HG02938 (cell line): ENCODE measurements at regions not wholly inside any gene's neighbourhood (a gene's known extent, or its start where the extent isn't known, plus 50 kb on each side); places are given as distances from the start of the nearest gene placed in this dataset.
"Not testable (repeated sequence)": the region's sequence is repeated elsewhere in the genome, so short reads cannot be mapped to it uniquely, and the experiment has no call there.

Experiments used
- ATAC-seq: cut with Tn5 transposase; IDR thresholded peaks from one replicate; pipeline ENCODE4 v1.9.1; 2021; ENCODE audit warnings: mild to moderate bottlenecking, moderate library complexity; ENCODE audit not compliant: unreplicated experiment

DNA sequence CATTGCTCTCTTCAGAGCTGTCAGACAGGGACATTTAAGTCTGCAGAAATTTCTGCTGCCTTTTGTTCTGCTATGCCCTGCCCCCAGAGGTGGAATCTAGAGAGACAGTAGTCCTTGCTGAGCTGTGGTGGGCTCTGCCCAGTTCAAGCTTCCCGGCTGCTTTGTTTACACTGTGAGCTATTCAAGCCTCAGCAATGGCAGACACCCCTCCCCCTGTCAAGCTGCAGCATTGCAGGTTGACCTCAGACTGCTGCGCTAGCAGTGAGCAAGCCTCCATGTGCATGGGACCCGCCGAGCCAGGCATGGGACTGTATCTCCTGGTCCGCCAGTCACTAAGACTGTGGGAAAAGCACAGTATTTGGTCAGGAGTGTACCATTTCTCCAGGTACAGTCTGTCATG, 53.6 kb upstream of the MAPK10 start:
- ATAC-seq = not testable (repeated sequence)

DNA sequence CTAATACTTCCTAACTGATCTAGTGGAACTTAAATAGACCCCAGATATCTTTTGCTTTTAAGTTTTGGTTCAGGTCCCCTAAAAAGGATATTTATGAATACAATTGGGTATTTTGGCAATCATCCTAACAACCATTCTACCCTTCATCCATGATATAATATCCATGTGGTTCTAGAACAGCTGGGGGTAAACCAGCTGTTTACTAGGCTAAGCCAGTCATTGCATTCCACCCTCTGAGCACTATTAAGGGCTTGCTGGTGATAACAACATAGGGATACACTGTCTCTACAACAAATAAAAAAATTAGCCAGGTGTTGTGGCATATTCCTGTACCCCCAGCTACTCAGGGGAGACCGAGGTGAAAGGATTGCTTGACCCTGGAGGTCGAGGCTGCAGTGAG, 54.8 kb upstream of the MAPK10 start:
- ATAC-seq = no peak

DNA sequence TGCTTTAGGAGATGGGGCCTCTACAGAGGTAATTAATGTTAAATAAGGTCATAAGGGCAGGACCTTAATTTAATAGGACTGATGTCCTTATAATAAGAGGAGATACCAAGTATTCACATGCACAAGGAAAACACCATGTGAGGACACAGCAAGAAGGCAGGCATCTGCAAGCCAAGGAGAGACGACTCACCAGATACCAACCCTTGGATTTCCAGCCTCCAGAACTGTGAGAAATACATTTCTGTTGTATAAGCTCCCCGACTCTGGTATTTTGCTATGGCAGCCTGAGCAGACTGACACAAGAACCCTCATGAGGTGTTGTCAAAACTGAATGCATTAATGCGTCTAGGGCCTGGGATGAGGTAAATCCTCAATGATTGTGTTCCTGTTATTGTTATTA, 56.2 kb upstream of the MAPK10 start:
- no peak for ATAC-seq

DNA sequence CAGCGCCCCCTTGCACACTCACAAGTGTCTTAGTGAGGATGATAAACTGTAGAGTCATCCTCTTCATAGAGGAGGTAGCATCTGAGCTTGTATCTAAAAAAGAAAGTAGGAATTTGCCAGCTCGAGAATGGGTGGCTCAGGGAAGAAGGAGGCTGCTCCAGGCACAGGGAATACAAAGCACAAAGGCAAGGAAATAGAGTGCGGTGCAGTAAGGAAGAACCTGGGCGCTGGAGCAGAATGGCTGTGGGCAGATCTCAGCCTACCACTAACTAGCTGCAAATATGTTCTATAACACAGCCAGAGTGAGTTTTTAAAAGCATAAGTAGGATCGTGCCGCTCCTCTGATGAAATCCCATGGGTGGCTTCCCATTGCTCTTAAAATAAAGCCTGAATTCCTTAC, 61.6 kb upstream of the MAPK10 start:
- ATAC-seq = no peak

DNA sequence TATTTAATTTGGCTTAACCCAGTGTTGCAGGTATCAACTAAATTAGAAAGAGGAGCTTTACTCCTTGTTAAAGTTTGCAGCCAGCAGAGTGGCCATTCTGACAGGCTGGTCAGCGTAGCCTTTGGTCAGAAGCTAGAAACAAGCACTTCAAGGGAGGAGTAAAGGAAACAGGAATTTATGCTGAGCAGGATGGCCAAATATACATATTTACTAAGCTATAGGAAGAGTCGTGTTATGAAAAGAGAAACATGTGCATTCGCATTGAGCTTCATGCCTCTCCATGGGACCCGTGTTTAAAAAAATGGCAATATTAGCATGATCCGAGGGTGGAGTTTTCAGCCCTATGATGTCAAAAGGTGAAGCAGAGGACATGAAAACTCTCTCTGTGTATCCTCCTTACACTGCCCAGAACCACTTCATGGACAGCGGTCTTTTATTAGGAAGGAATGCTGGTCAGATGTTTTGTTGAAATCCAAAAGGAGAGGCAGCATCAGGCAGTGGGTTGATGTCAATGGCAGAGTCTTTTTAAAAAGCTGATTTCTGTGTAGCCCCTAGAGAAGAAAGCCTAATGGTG, 71.8 kb upstream of the MAPK10 start:
- no peak for ATAC-seq

DNA sequence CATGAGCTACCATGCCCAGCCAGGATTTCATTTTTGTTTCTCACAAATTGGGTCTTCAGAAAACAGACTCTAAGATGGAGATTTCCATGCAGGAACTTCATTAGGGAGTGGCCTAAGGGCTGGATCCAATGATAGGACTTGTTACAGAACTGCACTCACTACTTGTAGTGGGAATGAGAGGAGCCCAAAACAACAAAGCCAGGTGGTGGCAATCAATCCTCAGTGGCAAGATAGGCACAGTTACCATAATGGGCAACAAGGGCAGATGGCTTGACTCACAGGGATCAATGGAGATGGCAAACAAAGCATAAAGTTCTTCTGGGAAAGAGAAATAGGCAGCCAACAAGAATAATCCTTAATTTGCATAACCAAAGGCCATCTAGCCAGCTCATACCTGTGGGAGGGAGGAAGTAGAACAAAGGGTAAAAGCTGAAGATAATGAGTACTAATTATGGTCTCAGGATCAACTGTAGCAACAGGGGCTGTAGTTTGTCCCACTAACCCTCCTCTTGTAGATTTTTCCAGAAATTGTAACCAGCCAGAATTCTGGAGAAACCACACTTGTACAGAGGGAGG, 72.8 kb upstream of the MAPK10 start:
- ATAC-seq = no peak

DNA sequence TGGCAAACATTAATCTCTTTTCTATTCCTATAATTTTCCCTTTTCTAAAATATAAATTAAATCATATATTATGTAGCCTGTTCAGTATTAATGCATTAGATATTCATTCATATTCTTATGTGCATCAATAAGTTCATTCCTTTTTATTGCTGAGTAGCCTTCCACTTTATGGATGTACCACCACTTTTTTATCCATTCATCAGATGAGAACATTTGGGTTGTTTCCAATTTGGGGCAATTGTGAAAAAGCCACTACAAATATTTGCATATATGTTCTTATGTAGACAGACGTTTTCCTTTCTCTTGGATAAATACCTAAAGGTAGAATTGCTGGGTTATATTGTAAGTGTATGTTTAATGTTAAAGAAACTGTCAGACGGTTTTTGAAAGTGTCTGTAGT, 79.4 kb upstream of the MAPK10 start:
- no peak for ATAC-seq

DNA sequence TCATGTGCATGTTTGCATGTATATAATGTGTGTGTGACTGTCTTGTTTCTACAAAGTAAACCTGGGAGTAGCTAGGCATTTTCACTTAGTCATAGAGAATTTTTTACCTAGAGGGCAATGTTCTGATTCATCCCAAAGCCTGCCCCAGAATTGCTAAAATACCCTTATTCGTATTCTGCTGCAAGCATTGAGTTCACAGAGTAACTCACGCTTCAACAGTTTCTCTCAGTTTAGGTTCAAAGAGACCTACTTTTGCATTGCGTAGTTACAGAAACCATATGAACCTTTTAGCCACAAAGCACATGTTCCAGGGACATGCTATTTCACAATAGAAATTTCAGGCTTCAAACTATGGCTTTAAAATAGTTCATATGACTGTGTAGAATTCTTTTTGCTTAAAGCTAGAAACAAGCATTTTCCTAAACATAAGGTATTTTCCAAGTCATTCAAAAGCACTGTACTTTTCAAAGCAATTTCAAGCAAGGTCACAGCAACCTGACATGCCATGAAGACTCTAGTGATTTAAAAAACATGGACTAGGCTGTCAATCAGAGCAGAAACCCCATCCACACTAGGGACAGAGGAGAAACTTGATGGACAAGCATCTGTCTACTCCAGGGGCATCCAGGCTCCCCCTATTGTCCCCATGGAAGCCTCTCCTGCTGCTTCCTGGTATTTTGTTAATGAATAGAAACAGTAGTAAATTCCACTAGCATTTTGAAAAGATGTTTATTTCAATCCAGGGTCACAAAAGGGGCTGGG, 81.5 kb upstream of the MAPK10 start:
- peak; percentile 58 for ATAC-seq

DNA sequence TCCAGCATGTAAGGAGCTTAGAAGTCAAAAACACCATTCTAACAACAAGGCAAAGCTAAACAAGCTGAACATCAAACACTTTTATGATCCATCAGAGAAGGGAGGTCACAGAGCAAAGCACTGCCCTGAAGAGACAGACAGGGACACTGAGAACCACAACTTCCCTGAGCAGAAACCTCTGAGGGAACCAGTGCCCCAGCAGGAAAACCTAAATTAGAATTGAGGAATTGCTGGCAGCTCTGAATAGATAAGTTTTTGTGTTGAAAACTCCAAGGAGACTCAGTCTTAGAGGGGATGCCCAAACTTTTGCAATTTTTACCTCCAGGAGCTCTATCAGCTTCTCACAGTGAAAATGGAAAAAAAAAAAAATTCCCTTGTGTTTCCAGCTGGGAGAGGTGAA, 83.0 kb upstream of the MAPK10 start:
- ATAC-seq = no peak

DNA sequence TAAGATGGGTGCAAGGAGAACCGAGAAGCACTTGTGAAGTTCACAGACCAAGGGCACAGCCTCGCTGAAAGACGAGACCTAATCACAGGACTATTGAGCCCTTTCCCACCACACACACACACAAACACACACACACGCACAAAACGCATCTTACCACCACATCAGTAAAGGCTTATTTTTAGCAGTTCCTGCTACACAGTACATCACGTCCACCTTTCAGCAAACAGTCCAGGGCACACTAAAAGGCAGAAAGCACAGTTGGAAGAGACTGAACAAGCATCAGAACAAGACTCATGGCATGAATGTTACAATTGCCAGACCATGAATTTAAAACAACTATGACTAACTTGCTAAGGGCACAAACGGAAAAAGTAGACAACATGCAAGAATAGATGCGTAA, 83.6 kb upstream of the MAPK10 start:
- no peak for ATAC-seq

DNA sequence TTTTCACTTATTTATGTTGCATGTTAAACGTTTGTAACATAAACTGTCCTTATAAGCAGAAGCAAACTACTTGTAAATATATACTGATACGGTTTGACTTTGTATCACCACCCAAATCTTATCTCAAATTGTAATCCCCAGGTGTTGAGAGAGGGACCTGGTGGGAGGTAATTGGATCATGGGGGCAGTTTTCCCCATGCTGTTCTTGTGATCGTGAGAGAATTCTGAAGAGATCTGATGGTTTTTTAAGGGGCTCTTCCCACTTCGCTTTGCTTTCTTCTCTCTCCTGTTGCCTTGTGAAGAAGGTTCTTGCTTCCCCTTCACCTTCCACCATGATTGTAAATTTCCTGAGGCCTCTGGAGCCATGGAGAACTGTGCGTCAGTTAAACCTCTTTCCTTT, 87.1 kb upstream of the MAPK10 start:
- no peak for ATAC-seq

DNA sequence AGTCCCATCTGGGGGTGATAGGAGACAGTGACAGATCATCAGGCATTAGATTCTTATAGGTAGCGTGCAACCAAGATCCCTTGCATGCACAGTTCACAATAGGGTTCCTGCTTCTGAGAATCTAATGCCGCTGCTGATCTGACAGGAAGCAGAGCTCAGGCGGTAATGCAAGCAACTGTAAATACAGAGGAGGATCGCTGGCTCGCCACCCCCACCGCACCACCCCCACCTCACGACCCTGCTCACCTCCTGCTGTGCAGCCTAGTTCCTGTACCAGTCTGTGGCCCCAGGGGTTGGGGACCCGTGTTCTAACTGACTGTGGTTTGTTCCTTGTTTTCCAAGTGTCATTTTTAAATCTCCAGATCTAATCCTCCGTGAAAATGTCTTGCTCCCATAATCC, 89.0 kb upstream of the MAPK10 start:
- ATAC-seq = no peak

DNA sequence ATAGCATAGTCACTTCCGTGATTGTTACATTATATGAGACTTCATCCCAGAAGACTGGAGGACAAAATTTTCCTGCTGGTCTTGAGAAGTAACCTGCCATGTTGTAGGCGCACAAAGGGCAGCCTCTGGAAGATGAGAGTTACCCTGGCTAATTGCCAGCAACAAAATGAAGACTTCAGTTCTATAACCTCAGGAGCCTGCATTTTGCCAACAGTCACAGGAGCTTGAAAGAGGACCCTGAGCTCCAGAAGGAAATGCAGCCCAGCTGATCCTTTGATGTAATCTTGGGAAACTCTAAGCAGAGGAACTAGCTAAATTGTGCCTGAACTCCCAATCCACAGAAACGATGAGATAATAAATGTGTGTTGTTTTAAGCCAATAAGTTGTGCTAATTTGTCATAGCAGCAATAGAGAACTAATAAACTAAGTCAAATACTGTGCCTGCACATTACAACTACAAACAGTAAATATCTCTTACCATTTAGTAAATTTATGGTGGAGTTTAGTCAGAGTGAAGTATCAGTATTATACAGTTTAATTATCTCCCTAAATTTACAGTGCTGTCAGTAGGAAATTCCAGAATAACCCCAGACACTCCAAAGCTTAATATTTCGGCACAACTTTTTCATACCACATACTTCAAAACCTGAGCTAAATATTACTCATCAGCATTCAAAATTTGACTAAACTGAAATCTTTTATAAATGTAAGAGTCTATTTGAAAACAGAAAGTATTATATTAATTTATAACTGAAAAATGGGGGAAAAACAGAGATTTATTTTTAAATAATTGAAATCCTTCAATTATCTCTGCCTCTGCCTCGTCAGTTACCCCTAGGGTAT, 90.1 kb upstream of the MAPK10 start:
- no peak for ATAC-seq

DNA sequence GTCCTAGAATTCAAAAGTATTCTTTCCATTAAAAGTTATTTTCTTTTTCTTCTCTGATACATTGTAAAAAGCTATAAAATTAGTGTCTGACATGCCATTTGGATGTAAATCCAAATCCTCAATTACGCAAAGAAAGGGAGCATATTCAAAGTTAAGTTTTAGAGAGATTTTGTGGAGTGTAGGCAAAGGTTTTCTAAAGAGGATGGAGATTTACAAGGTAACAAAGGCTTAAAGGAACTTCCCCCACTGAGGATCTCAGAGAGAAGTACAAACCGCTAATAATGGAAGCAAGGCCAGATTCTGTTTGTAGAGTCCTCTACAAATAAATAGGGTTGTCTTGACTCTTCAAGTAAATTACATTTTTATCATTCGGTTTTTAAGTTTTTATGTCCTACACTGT, 91.0 kb upstream of the MAPK10 start:
- ATAC-seq = no peak

DNA sequence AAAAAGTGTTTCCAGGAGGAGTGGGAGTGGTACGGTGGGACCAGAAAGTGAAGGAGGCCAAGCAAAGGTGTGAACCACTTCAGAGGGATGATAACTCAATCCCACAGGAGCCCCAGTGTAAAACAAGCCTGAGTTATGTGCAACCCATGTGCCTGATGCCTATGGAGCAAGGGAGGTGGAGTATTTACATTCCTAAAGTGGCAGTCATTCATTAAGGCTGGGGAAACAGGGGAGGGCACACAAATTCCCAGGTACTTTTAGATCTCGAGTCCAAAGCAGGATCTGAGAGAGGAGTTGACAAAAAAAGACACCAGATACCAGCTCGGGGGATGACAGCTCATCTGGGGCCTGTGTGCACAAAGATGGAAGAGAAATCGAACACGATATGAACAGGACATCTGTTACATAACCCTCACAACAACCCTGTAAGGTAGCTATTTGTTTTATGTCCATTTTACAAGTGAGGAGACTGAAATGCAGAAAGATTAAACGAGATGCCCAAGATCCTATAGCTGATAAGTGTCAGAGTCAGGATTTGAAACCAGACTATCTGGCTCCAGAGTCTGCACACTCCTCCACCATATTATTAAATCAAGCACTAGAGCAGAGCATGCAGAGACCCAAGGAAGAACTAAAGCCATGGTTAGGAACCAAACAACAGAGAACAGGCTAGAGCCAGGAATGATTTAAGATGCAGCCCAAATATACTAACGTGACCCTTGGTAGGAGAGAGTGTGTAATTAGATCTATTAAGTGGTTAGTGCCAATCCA, 91.9 kb upstream of the MAPK10 start:
- no peak for ATAC-seq

DNA sequence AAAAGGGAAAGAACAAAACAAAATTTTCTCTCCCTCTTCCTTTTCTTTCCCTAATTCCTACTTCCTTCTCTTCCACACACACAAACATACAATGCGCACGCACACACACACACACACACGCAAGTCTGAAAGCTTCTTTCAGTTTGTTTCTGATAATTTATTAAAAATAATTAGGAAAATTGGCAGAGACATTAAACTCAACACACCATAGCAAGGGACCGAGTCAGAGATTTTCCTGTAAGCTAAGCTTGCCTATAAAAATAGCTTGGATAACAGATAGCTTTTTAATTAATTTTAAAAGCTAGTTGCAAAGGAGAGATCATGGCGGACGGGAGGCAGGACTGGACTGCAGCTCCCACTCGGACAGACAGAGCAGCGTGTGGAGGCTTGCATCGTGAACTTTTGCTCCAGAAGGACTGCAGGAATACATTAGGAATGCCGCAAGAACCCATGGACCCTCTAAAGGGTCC, 92.6 kb upstream of the MAPK10 start:
- no peak for ATAC-seq

DNA sequence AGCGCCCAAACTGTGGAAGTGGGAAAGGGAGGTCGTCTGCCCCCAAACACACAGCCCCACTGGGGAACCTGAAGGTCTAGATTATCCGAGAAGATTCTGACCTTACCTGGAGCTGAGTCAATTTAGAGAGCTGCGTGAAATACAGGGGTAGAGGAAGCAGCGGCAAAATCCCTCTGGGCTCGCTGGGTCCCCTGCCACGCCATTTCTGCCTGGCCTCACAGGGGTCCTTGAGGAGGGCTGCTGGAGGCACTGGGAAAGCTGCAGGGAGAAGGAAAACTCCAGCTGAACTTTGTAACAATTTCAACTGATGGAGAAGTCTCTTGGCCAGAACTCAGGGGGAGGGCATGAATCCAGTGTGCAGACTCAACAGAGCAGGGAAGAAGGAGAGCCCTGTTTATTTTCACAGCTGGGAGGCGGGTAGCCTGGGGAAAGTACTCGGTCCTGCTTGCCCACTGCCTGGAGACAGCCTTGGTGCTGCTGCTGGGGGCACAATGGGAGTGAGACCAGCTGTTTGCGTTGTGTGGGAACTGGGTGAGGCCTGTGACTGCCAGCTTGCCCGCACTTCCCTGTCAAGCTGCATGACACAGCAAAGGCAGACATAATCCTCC, 93.2 kb upstream of the MAPK10 start:
- no peak for ATAC-seq

DNA sequence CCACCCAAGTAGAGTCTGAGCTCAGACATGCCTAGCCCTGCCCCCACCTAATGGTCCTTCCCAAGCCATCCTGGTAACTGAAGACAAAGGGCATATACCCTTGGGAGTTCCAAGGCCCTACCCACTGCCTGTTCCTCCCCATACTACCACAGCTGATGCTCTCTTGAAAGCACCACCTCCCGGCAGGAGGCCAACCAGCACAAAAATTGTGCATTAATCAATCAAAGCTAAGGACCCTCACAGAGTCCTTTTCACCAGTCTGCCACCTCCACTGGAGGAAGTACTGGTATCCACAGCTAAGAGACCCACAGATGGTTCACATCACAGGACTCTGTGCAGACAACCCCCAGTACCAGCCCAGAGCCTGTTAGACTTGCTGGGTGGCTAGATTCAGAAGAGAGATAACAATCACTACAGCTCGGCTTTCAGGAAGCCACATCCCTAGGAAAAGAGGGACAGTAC, 93.8 kb upstream of the MAPK10 start:
- not testable (repeated sequence) for ATAC-seq

DNA sequence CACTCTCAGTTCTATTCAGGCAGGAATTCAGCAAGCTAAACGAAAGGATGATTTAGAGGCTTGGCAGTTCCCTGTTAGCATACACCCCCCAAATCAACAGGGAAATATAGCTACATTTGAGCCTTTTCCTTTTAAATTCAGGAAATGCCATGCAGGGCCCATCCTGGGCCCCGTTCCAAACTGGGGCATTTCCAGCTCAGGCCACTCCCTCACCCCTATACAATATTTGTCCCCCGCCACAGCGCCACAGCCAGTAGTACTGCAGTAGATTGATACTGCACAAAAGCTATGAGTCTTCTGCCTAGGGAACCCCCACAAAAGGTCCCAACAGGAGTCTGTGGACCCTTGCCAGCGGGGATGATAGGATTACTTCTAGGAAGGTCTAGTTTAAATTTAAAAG, 102.0 kb upstream of the MAPK10 start:
- ATAC-seq = no peak

DNA sequence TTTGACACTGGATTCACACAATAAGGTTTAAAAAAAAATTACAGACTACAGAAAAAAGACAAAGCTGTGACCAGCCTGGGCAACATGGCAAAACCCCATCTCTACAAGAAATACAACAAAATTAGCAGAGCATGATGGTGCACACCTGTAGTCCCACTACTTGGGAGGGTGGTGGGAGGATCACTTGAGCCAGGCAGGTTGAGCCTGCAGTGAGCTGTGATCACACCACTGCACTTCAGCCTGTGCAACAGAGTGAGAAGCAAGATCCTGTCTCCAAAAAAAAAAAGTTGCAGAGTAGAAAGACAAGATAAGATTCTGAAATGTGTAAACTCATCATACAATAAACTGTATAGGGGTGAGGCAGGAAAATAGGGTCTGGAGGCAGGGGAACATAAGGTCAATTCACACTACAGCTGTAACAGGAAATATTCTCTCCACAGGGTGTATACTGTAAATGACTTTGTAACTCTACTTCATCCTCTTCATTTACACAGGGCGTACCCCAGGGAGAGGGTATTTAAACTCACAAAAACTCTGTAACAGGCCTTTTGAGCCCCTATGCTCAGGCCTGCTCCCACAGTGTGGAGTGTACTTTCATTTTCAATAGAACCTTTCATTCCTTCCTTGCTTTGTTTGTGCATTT, 112.6 kb upstream of the MAPK10 start:
- no peak for ATAC-seq
